ENCODE measurements at regions not wholly inside any gene's neighbourhood (a gene's known extent, or its start where the extent isn't known, plus 50 kb on each side); places are given as distances from the start of the nearest gene placed in this dataset.

- TF ChIP-seq EZH2 (IDR thresholded peaks at IDR 0.05; ENCODE audit: insufficient read depth, poor library complexity, severe bottlenecking), result no peak
- TF ChIP-seq EZH2phosphoT487 (IDR thresholded peaks at IDR 0.05; ENCODE audit: insufficient read depth, low read depth), result no peak
Observed at GRCh38 chr18:43587538-43588153, 310.4 kb upstream of the SYT4 start.
